ENCODE measurements at regions not wholly inside any gene's neighbourhood (a gene's known extent, or its start where the extent isn't known, plus 50 kb on each side); places are given as distances from the start of the nearest gene placed in this dataset.

- TF ChIP-seq POLR2AphosphoS5 (IDR thresholded peaks at IDR 0.05; ENCODE audit: low read depth, low read length) = no peak
- TF ChIP-seq REST (IDR thresholded peaks at IDR 0.05; ENCODE audit: insufficient read depth in 1 of 2, low read depth in 2 of 2, low read length in 2 of 2) = no peak
Measured at GRCh38 chr15:96197721-96198120, 132.8 kb upstream of the NR2F2 start.

Data from PFSK-1 (cell line).